GM18907 (cell line): ENCODE measurements at regions not wholly inside any gene's neighbourhood (a gene's known extent, or its start where the extent isn't known, plus 50 kb on each side); places are given as distances from the start of the nearest gene placed in this dataset.
"Not testable (repeated sequence)": the region's sequence is repeated elsewhere in the genome, so short reads cannot be mapped to it uniquely, and the experiment has no call there.

Source experiments
- ATAC-seq: cut with Tn5 transposase; IDR thresholded peaks from one replicate; pipeline ENCODE4 v1.9.1; 2021; ENCODE audit warnings: mild to moderate bottlenecking, moderate library complexity; ENCODE audit not compliant: unreplicated experiment

- ATAC-seq, result no peak
These were observed 426.5 kb downstream of the CD83 start for GRCh38 chr6:14543971-14544585.

- ATAC-seq, result no peak
These were observed 427.1 kb downstream of the CD83 start for GRCh38 chr6:14544666-14545065.

- ATAC-seq, result no peak
These were observed 427.9 kb downstream of the CD83 start for GRCh38 chr6:14545496-14545895.

- no peak for ATAC-seq
These were observed 428.5 kb downstream of the CD83 start for GRCh38 chr6:14546036-14546435.

GRCh38 chr6:14547284-14547998 lies 429.9 kb downstream of the CD83 start:
- no peak for ATAC-seq

GRCh38 chr6:14549304-14549770 lies 431.8 kb downstream of the CD83 start:
- no peak for ATAC-seq

- ATAC-seq, result no peak
These were observed 432.3 kb downstream of the CD83 start for GRCh38 chr6:14549871-14550270.

- ATAC-seq, result no peak
These were observed 432.8 kb downstream of the CD83 start for GRCh38 chr6:14550410-14550809.

GRCh38 chr6:14550822-14551221 lies 433.2 kb downstream of the CD83 start:
- no peak for ATAC-seq

GRCh38 chr6:14551601-14552000 lies 434.0 kb downstream of the CD83 start:
- not testable (repeated sequence) for ATAC-seq

- ATAC-seq, result no peak
These were observed 435.3 kb downstream of the CD83 start for GRCh38 chr6:14552891-14553290.

- no peak for ATAC-seq
These were observed 435.9 kb downstream of the CD83 start for GRCh38 chr6:14553515-14553914.

GRCh38 chr6:14555804-14556203 lies 438.2 kb downstream of the CD83 start:
- no peak for ATAC-seq

- ATAC-seq, result no peak
These were observed 442.4 kb downstream of the CD83 start for GRCh38 chr6:14559746-14560536.

GRCh38 chr6:14561563-14561962 lies 444.0 kb downstream of the CD83 start:
- not testable (repeated sequence) for ATAC-seq

GRCh38 chr6:14567842-14568241 lies 450.3 kb downstream of the CD83 start:
- no peak for ATAC-seq

GRCh38 chr6:14569394-14569793 lies 451.8 kb downstream of the CD83 start:
- ATAC-seq, result no peak

- not testable (repeated sequence) for ATAC-seq
These were observed 452.3 kb downstream of the CD83 start for GRCh38 chr6:14569874-14570273.

- no peak for ATAC-seq
These were observed 453.4 kb downstream of the CD83 start for GRCh38 chr6:14571001-14571400.

GRCh38 chr6:14571746-14572145 lies 454.2 kb downstream of the CD83 start:
- no peak for ATAC-seq

- ATAC-seq, result no peak
These were observed 455.7 kb downstream of the CD83 start for GRCh38 chr6:14573267-14573666.
